HG02938 (cell line): ENCODE measurements at regions not wholly inside any gene's neighbourhood (a gene's known extent, or its start where the extent isn't known, plus 50 kb on each side); places are given as distances from the start of the nearest gene placed in this dataset.

Experiments
- ATAC-seq: cut with Tn5 transposase; IDR thresholded peaks from one replicate; pipeline ENCODE4 v1.9.1; 2021; ENCODE audit warnings: mild to moderate bottlenecking, moderate library complexity; ENCODE audit not compliant: unreplicated experiment

DNA sequence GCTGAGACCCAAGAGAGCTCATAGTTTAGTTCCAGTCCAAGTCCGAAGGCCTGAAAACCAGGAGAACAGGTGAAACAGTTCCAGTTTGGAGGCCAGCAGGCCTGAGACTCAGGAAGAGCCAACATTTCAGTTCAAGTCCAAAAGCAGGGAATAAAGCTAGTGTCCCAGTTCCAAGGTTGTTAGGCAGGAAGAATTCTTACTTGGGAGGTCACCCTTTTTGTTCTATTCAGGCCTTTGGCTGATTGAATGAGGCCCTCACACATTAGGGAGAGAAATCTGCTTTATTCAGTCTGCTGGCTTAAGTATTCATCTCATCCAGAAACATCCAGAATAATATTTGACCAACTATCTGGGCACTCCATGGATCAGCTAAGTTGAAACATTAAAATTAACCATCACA, 294.6 kb downstream of the PCNX1 start:
- no peak for ATAC-seq

DNA sequence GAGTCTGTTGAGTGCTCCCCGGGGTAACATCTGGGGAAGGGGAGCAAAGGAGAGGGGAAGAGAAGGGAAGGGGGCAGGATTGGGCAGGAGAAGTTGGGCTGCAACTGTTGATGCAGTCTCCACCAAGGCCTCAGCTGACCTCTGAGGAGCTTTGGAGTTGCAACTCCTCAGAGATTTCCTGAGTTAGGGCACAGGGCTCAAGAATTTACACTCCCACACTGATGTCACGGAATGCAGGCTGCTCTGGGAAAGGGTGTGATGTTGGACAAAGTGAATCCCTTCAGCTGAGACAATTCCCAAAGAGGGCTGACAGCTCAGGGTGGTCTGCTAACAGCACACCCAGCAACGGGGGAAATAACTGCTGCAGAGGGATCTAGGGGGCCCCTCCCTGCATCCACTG, 295.6 kb downstream of the PCNX1 start:
- no peak for ATAC-seq

DNA sequence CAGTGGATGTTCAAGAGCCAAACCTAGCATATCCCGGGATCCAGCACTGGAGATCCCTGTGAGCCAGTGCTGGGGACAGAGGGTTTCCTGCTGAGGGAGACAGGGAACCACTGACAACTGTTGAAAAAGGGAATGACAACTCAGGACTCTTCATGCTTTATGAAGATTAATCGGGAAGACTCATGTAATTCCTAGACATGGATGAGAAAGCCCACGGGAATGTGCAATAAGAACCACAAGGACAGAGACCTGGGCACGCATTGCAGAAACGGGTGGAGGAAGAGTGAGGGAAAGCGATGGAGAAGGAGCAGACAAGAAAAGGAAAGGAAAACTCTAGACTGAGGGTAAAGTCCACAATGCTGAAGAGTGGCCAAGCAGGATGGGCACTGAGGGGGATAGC, 296.0 kb downstream of the PCNX1 start:
- no peak for ATAC-seq

- ATAC-seq, result no peak
These were observed 297.0 kb downstream of the PCNX1 start for GRCh38 chr14:71204231-71204630.

GRCh38 chr14:71204768-71205167, 297.5 kb downstream of the PCNX1 start:
- ATAC-seq, result no peak

DNA sequence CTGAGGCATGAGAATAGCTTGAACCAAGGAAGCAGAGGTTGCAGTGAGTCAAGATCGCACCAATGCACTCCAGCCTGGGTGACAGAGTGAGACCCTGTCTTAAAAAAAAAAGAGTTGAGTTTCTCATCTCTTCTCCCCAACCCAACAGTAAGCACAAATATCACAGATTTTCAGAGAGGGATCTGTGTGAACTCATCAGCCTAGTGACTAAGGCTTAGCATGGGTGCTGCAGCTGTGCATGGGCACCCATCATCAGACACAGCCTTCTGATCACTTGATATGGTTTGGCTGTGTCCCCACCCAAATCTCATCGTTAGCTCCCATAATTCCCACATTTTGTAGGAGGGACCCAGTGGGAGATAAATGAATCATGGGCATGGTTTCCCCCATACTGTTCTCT, 298.9 kb downstream of the PCNX1 start:
- ATAC-seq, result no peak

DNA sequence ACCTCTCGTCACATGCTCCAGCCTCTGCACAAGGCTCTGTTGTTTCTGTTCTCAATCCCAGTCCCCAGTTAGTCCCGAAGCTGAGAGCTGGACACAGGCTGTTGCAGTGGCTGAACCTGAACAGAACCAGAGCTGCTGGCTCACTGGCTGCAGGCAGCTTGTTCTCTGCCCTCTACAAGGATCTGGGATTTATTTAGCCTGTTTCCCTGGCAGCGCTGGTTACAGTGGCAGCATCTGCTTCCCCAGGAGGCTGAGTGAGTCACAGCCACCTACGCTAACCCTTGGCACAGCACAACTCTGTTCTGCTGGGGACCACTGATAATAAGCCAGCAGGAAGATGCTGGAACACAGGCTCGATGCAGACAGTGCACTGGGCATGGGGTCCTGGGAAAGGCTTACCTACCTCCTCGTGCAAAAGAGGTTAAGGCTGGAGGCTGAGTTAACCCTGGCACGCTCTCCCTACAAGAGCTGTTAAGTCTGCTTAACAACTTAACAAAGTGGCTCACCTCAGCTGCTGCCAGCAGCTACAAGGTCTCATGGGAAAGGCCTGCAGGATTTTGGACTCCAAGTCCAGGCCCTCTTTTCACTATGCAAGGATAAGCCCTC, 299.6 kb downstream of the PCNX1 start:
- ATAC-seq, result no peak

GRCh38 chr14:71208702-71209357, 301.6 kb downstream of the PCNX1 start:
- no peak for ATAC-seq

DNA sequence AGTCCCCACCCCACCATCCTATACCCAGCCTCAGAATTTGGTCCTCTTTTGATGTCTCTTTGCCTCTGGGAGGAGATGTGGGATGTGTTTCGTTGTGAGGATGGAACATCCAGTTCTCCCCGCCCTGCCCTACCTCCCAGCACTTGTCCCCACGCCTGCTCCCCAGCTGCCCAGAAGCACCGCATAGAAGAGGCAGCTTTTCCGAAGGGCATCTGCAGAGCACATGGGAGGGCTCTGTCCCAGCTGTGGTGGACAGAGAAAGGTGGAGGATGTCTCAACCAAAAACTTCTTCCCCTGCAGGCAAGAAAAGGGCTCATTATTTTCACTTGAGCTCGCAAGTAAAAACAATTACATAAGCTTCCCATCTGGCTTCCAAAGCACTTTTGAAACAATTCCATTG, 302.6 kb downstream of the PCNX1 start:
- no peak for ATAC-seq

GRCh38 chr14:71212093-71212492, 304.8 kb downstream of the PCNX1 start:
- ATAC-seq, result no peak

DNA sequence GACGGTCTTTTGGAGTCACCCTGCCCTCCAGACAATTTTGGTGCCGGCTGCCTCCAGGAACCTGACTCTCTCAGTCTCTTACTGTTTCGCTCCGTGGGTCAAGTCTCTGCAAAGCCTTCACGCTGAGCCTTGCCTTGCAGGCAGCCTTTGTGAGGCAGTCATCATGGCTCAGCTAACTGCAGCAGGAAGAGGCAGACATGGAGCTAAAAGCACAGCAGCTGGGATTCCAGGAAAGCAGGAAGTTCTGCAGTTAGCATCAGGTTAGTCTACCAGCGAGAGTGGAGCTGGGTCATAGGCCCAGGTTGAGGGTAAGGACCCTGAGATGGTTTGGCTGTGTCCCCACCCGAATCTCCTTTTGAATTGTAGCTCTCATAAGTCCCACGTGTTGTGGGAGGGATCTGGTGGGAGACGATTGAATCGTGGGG, 305.4 kb downstream of the PCNX1 start:
- ATAC-seq, result no peak

DNA sequence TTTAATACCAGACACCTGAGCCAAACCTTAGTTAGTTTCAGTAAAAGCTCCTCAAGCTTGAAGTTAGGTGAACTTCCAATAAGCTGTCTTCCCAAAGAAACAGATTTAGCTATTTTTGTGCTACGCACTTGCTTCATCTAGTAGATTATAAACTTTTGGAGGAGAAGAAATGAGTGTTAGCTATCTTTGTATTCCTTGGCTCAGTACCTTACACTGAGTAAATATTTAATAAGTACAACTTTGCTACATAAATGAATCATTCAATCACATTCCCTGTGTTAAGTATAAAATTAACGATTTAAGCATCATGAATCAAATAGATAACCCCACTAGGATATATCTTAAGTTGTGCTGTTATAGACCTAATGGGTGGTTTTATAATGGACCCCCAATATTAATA, 307.0 kb downstream of the PCNX1 start:
- no peak for ATAC-seq

- no peak for ATAC-seq
These were observed 313.2 kb downstream of the PCNX1 start for GRCh38 chr14:71220462-71220861.

GRCh38 chr14:71221119-71221518, 313.9 kb downstream of the PCNX1 start:
- ATAC-seq, result no peak

DNA sequence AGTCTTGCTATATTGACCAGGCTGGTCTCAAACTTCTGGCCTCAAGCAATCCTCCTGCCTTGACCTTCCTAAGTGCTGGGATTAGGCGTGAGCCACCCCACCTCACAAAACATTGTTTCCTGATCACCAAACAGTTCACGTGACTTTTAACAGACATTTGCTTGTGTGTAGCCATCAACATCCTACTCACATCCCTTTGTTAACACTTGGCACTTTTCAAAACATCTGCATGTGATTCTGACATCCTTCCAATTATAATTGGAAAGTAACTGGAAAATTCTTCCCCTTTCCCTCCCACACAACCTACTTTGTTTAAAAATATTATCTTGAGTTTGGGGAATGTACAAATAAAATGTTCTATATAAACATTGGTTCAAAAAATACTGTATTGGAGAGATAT, 317.9 kb downstream of the PCNX1 start:
- ATAC-seq, result no peak

DNA sequence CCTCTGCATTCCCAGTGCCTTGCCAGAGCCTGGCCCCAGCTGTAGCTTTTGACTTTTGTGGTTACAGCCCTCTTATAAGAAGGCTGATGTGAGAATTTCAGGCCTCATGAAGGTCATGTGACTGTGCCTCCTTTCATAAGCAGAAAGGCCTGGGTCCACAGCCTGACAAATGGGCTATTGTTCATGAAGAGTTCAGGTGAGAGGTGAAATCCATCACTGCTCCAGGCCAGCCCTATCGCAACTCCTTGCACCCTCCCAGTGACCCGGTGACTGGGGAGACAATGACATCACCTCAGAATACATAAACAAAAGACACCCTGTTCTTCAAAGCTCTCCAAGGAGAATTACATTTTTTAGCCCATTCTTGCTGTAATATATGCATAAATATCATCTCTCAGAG, 321.5 kb downstream of the PCNX1 start:
- no peak for ATAC-seq

DNA sequence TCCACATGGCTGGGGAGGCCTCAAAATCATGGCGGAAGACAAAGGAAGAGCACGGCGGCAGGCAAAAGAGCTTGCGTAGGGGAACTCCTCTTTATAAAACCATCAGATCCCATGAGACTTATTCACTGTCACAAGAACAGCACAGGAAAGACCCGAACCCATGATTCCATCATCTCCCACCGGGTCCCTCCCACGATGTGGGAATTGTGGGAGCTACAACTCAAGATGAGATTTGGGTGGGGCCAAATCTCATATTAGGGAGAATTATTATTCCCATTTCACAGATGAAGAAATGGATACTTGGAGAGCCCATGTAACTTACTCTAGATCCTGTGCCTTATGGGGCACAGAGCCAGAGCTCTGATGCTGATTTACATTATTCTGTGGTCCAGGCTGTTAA, 322.6 kb downstream of the PCNX1 start:
- no peak for ATAC-seq

- ATAC-seq, result no peak
These were observed 323.6 kb downstream of the PCNX1 start for GRCh38 chr14:71230897-71231296.

GRCh38 chr14:71231521-71232393, 324.5 kb downstream of the PCNX1 start:
- ATAC-seq, result no peak

- ATAC-seq, result no peak
These were observed 325.2 kb downstream of the PCNX1 start for GRCh38 chr14:71232506-71232905.

GRCh38 chr14:71235875-71236274, 328.6 kb downstream of the PCNX1 start:
- ATAC-seq, result no peak

GRCh38 chr14:71236487-71236886, 329.2 kb downstream of the PCNX1 start:
- ATAC-seq, result no peak
